Left lung (tissue), 4 donors: ENCODE measurements at regions not wholly inside any gene's neighbourhood (a gene's known extent, or its start where the extent isn't known, plus 50 kb on each side); places are given as distances from the start of the nearest gene placed in this dataset.

Experiments
- ATAC-seq: fragments of 200-7000 bp; cut with Tn5 transposase; one replicate; pipeline ENCODE4 v1.9.1; 2020; ENCODE audit warnings: moderate library complexity
- DNase-seq, 4 donors: peaks; one replicate each; pipeline ENCODE4 v3.0.0-alpha.2; 2013 to 2020
- H3K27ac ChIP-seq, 2 donors: fragments of 200-600 bp; sonication (generic) in 1 of 2; one replicate each; pipeline versions ENCODE4 v1.5.0 to v1.8.0; 2020 to 2021
- H3K27me3 ChIP-seq, 2 donors: fragments of 200-600 bp; sonication (generic) in 1 of 2; one replicate each; pipeline versions ENCODE4 v1.5.0 to v1.8.0; 2020 to 2021
- H3K36me3 ChIP-seq, 2 donors: fragments of 200-600 bp; sonication (generic) in 1 of 2; one replicate each; pipeline versions ENCODE4 v1.5.0 to v1.8.0; 2020 to 2021
- H3K4me1 ChIP-seq, 2 donors: fragments of 200-600 bp; one replicate each; pipeline ENCODE4 v1.8.0; 2021
- H3K4me3 ChIP-seq, 2 donors: fragments of 200-600 bp; sonication (generic) in 1 of 2; one replicate each; pipeline versions ENCODE4 v1.5.0 to v1.8.0; 2020 to 2021; ENCODE audit warnings: mild to moderate bottlenecking in 1 of 2
- H3K9me3 ChIP-seq, 2 donors: fragments of 200-600 bp; sonication (generic) in 1 of 2; one replicate each; pipeline versions ENCODE4 v1.5.0 to v1.8.0; 2020 to 2021
- intact Hi-C, 2 donors: fragments of 100-400 bp; cut with DNase I; formaldehyde crosslinking; loops; one replicate each; pipeline versions ENCODE4 v1.11.2 to v1.14.2; 2022
- TF ChIP-seq, protein P1 (sequence below), 2 donors: fragments of 200-600 bp; sonication (generic) in 1 of 2; IDR thresholded peaks; one replicate each; pipeline versions ENCODE4 v1.5.0 to v1.8.0; 2021; ENCODE audit warnings: antibody characterized with exemption in 2 of 2
- donor health status: DM: no; HTN: yes; CAD: no.
- donor health status: DM: no; HTN: no; CAD: no.

DNA sequence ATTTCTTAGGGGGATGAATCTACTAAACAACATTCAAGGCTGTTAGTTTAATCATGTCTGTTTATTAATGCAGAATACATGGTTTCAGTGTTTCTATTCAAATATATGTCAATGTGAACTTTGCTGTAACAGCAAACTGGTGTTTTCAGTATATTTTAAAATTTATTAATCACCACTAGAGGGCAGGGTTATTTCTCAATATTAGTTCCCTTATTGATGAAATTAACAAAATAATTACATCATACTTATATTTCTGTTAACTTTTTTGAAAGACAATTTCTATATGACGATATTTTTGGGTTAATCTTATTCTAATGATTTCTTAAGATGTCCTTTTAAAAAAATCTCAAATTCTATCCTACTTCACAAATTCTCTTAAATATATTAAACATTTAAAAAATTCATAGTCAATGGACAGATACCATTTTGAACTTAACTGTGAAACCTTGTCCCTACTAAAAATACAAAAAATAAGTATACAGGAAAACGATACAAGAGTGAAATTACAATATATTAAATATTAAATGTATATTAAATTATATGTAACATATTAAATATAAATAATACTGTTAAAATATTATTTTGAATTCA, 1034.1 kb upstream of the PRMT6 start:
- no peaks in the 10 kb centered on the region for H3K9me3 ChIP-seq
- intact Hi-C loops = no loop called here
- TF ChIP-seq, protein P1, sequence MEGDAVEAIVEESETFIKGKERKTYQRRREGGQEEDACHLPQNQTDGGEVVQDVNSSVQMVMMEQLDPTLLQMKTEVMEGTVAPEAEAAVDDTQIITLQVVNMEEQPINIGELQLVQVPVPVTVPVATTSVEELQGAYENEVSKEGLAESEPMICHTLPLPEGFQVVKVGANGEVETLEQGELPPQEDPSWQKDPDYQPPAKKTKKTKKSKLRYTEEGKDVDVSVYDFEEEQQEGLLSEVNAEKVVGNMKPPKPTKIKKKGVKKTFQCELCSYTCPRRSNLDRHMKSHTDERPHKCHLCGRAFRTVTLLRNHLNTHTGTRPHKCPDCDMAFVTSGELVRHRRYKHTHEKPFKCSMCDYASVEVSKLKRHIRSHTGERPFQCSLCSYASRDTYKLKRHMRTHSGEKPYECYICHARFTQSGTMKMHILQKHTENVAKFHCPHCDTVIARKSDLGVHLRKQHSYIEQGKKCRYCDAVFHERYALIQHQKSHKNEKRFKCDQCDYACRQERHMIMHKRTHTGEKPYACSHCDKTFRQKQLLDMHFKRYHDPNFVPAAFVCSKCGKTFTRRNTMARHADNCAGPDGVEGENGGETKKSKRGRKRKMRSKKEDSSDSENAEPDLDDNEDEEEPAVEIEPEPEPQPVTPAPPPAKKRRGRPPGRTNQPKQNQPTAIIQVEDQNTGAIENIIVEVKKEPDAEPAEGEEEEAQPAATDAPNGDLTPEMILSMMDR (IDR thresholded peaks at IDR 0.05) = peak in 1 of 2 donors; percentile 26
- H3K4me1 ChIP-seq = no peaks in the 10 kb centered on the region
- H3K4me3 ChIP-seq = no peak overlapping the region
- ATAC-seq = no peak
- peak in 1 of 4 donors; percentile 3 for DNase-seq
- H3K36me3 ChIP-seq = no peaks in the 10 kb centered on the region
- no peaks in the 10 kb centered on the region for H3K27me3 ChIP-seq
- H3K27ac ChIP-seq = no peak overlapping the region

DNA sequence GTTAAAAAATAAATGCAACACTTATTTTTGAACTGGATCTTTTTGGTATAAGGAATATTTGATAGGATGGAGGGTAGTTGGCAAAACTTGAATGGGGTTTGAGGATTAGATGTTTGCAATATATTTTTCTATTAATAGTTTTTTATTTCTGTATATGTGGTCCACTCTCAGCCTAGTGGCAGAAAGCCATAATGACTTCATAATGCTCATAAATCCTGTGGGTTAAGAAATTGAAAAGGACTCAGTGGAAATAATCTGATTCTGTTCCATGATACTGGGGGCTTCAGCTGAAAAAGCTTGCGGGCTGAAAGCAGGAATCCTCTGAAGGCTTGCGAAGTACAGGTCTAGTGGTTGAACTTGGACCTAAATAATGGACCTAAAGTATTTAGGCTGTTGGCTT, 1028.6 kb upstream of the PRMT6 start:
- DNase-seq (no peak), ATAC-seq (no peak)
- intact Hi-C loops = no loop called here
- Histone ChIP-seq H3K4me3 (no peak overlapping the region), H3K9me3 (no peaks in the 10 kb centered on the region), H3K27ac (no peak overlapping the region), H3K27me3 (no peaks in the 10 kb centered on the region), H3K4me1 (no peaks in the 10 kb centered on the region), H3K36me3 (no peaks in the 10 kb centered on the region)
- TF ChIP-seq, protein P1 (IDR thresholded peaks at IDR 0.05) = no peak

DNA sequence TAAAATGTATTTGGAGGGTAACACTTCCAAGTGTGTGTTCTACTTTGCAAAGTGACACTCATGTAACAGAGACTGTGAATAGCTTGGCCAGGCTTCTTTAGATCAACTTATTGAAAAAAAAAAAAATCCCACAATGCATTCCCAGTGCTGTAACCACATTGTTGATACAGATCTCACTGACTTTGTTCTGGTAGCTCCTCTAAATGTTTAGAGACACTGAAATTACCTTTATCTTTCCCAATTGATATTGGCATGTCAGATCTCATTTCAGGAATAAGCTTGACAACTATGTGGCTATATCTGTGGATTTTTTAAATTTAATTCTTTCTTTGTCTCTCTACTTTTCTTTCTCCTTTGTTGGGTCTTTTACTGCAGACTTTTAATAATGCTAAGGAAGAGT, 1018.9 kb upstream of the PRMT6 start:
- peaks cover 0 to 8% of the 10 kb centered on the region in 2 donors for H3K9me3 ChIP-seq
- H3K27me3 ChIP-seq = no peaks in the 10 kb centered on the region
- no peaks in the 10 kb centered on the region for H3K36me3 ChIP-seq
- DNase-seq (no peak), ATAC-seq (no peak)
- TF ChIP-seq, protein P1 (IDR thresholded peaks at IDR 0.05) = no peak
- intact Hi-C loops = no loop called here
- H3K27ac ChIP-seq = no peak overlapping the region
- H3K4me3 ChIP-seq = no peak overlapping the region
- H3K4me1 ChIP-seq = no peaks in the 10 kb centered on the region

DNA sequence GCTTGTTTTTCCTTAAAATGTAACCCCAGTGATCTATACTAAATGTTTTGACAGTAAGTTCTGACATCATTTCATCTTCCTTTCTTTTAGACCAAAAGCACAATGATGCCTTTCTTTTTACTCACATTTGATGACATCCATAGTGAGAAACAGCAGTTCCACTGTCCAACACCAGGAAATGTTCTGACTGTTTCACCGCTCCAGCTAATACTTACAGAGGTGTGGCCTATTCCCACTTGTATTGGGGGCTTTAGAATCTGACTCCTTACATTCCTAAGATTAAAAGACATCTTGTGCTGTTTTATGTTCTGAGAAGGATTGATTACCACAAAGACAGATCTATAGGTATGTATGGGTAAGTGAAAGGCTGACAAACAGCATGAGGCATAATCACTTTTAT, 1018.2 kb upstream of the PRMT6 start:
- Histone ChIP-seq H3K36me3 (no peaks in the 10 kb centered on the region), H3K27ac (no peak overlapping the region), H3K4me3 (no peak overlapping the region), H3K4me1 (no peaks in the 10 kb centered on the region), H3K27me3 (no peaks in the 10 kb centered on the region), H3K9me3 (peaks cover 0 to 8% of the 10 kb centered on the region in 2 donors)
- DNase-seq (no peak), ATAC-seq (no peak)
- TF ChIP-seq, protein P1 (IDR thresholded peaks at IDR 0.05) = no peak
- intact Hi-C loops = no loop called here

DNA sequence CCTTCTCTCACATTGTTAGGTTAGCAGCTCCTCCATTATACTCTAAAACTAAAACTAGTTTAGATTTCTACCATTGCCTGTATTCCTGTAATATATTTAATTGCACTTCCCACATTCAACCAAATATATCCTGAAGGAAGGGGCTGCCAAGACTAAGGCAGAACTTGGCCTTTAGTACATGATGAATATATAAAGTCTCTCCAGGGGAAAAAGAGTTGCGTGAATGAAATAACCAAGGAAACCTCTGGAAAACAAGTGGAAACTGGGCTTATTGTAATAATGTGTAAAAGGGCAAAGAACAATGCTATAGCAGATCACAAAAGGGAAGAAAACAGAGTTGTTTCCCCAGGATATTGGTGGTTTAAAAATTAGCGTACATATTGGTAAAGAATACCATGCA, 1012.5 kb upstream of the PRMT6 start:
- H3K4me1 ChIP-seq = no peaks in the 10 kb centered on the region
- no peaks in the 10 kb centered on the region for H3K27me3 ChIP-seq
- DNase-seq (no peak), ATAC-seq (no peak)
- intact Hi-C loops = no loop called here
- TF ChIP-seq, protein P1 (IDR thresholded peaks at IDR 0.05) = no peak
- H3K36me3 ChIP-seq = no peaks in the 10 kb centered on the region
- H3K9me3 ChIP-seq = no peaks in the 10 kb centered on the region
- H3K27ac ChIP-seq = no peak overlapping the region
- no peak overlapping the region for H3K4me3 ChIP-seq
